ENCODE measurements at regions not wholly inside any gene's neighbourhood (a gene's known extent, or its start where the extent isn't known, plus 50 kb on each side); places are given as distances from the start of the nearest gene placed in this dataset.

DNA sequence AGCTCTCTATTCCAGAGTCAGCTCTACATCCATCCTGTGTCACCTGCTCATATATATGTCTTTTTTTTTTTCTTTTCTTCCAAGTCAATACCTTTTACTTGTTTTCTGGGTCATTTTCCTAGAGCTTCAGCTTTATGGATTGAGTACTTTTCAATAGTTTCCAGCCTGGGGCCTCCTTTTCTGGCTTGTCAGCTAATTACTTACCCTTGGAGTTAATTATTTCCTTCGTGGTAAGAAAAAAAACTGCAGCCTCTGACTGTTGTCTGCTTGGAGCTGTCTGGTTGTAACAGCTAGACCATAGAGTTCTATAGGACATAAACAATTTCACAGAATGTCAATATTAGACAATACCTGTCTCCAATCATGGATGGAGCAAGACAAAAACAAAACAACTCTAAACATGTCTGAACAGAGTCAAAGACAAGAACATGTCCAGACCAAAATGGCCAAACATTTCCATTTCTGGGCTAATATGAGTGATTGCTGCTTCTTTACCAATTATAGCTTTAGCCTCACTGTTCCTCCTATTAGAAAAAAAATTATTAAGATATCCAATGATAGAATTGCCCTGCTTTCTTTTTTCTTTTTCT is 643.1 kb downstream of the SLC4A3 start:
- no peaks in the 10 kb centered on the region for H3K4me1 ChIP-seq (ENCODE audit: insufficient read depth, low read length, poor library complexity, severe bottlenecking)
- H3K9me3 ChIP-seq (ENCODE audit: insufficient read depth, low read depth, low read length) = no peaks in the 10 kb centered on the region
- no peaks in the 10 kb centered on the region for H3K79me2 ChIP-seq (ENCODE audit: insufficient read depth, low read length)
- no peaks in the 10 kb centered on the region for H3K9me2 ChIP-seq (replicated peaks; ENCODE audit: low read depth, low read length)
- no peak overlapping the region for H3K9ac ChIP-seq (ENCODE audit: low read depth, low read length, poor library complexity, severe bottlenecking)
- H3F3A ChIP-seq (ENCODE audit: low read depth) = no peaks in the 10 kb centered on the region
- no peaks in the 10 kb centered on the region for H4K20me1 ChIP-seq (ENCODE audit: insufficient read depth, low read length, poor library complexity, severe bottlenecking)
- H3K27me3 ChIP-seq (ENCODE audit: insufficient read depth, low read length, poor library complexity, severe bottlenecking) = no peaks in the 10 kb centered on the region
- H3K36me3 ChIP-seq (ENCODE audit: insufficient read depth, low read length) = no peaks in the 10 kb centered on the region
- no peak overlapping the region for H2AFZ ChIP-seq (ENCODE audit: low read length)
- H3K4me2 ChIP-seq (ENCODE audit: low read depth, low read length, poor library complexity, severe bottlenecking) = no peak overlapping the region
- no peak overlapping the region for H3K4me3 ChIP-seq (ENCODE audit: low read length, poor library complexity, severe bottlenecking)
- TF ChIP-seq, protein P1, sequence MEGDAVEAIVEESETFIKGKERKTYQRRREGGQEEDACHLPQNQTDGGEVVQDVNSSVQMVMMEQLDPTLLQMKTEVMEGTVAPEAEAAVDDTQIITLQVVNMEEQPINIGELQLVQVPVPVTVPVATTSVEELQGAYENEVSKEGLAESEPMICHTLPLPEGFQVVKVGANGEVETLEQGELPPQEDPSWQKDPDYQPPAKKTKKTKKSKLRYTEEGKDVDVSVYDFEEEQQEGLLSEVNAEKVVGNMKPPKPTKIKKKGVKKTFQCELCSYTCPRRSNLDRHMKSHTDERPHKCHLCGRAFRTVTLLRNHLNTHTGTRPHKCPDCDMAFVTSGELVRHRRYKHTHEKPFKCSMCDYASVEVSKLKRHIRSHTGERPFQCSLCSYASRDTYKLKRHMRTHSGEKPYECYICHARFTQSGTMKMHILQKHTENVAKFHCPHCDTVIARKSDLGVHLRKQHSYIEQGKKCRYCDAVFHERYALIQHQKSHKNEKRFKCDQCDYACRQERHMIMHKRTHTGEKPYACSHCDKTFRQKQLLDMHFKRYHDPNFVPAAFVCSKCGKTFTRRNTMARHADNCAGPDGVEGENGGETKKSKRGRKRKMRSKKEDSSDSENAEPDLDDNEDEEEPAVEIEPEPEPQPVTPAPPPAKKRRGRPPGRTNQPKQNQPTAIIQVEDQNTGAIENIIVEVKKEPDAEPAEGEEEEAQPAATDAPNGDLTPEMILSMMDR (conservative IDR thresholded peaks at IDR 0.05; ENCODE audit: low read length) = no peak
- no peak for TF ChIP-seq EZH2phosphoT487 (IDR thresholded peaks at IDR 0.05; ENCODE audit: borderline replicate concordance)

DNA sequence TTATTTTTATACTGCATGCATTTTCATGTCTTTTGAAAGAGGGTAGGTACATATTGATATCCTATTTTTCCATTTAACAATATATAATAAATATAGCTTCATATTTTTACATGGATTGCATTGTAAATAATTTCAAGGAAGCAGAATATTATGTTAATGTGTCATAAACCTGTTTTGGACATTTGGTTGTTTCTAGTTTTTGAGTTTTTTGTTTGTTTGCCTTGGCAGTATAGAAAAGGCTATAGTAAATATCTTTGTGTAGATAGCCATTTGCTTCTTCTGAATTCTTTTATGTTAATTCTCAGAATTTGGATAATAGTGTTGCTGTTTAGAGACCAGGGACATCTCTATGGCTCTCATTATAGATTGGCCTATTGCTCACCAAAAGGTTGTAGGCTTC is 645.2 kb downstream of the SLC4A3 start:
- Histone ChIP-seq H3K4me1 (ENCODE audit: insufficient read depth, low read length, poor library complexity, severe bottlenecking) (no peaks in the 10 kb centered on the region), H3K9ac (ENCODE audit: low read depth, low read length, poor library complexity, severe bottlenecking) (no peak overlapping the region), H3K9me2 (replicated peaks; ENCODE audit: low read depth, low read length) (no peaks in the 10 kb centered on the region), H2AFZ (ENCODE audit: low read length) (no peak overlapping the region), H3K27me3 (ENCODE audit: insufficient read depth, low read length, poor library complexity, severe bottlenecking) (no peaks in the 10 kb centered on the region), H3F3A (ENCODE audit: low read depth) (no peaks in the 10 kb centered on the region), H3K9me3 (ENCODE audit: insufficient read depth, low read depth, low read length) (no peaks in the 10 kb centered on the region), H4K20me1 (ENCODE audit: insufficient read depth, low read length, poor library complexity, severe bottlenecking) (no peaks in the 10 kb centered on the region), H3K79me2 (ENCODE audit: insufficient read depth, low read length) (no peaks in the 10 kb centered on the region), H3K4me3 (ENCODE audit: low read length, poor library complexity, severe bottlenecking) (no peak overlapping the region), H3K4me2 (ENCODE audit: low read depth, low read length, poor library complexity, severe bottlenecking) (no peak overlapping the region), H3K36me3 (ENCODE audit: insufficient read depth, low read length) (no peaks in the 10 kb centered on the region)
- TF ChIP-seq, protein P1 (conservative IDR thresholded peaks at IDR 0.05; ENCODE audit: low read length) = no peak
- no peak for TF ChIP-seq EZH2phosphoT487 (IDR thresholded peaks at IDR 0.05; ENCODE audit: borderline replicate concordance)

GRCh38 chr2:220273082-220273481 is 645.7 kb downstream of the SLC4A3 start:
- no peaks in the 10 kb centered on the region for H3F3A ChIP-seq (ENCODE audit: low read depth)
- no peak for TF ChIP-seq EZH2phosphoT487 (IDR thresholded peaks at IDR 0.05; ENCODE audit: borderline replicate concordance)
- TF ChIP-seq, protein P1 (conservative IDR thresholded peaks at IDR 0.05; ENCODE audit: low read length) = no peak
- H3K9me2 ChIP-seq (replicated peaks; ENCODE audit: low read depth, low read length) = no peaks in the 10 kb centered on the region
- H4K20me1 ChIP-seq (ENCODE audit: insufficient read depth, low read length, poor library complexity, severe bottlenecking) = no peaks in the 10 kb centered on the region
- H3K9me3 ChIP-seq (ENCODE audit: insufficient read depth, low read depth, low read length) = no peaks in the 10 kb centered on the region
- no peak overlapping the region for H3K4me3 ChIP-seq (ENCODE audit: low read length, poor library complexity, severe bottlenecking)
- H3K36me3 ChIP-seq (ENCODE audit: insufficient read depth, low read length) = no peaks in the 10 kb centered on the region
- H2AFZ ChIP-seq (ENCODE audit: low read length) = no peak overlapping the region
- H3K27me3 ChIP-seq (ENCODE audit: insufficient read depth, low read length, poor library complexity, severe bottlenecking) = no peaks in the 10 kb centered on the region
- no peaks in the 10 kb centered on the region for H3K4me1 ChIP-seq (ENCODE audit: insufficient read depth, low read length, poor library complexity, severe bottlenecking)
- H3K79me2 ChIP-seq (ENCODE audit: insufficient read depth, low read length) = no peaks in the 10 kb centered on the region
- H3K9ac ChIP-seq (ENCODE audit: low read depth, low read length, poor library complexity, severe bottlenecking) = no peak overlapping the region
- H3K4me2 ChIP-seq (ENCODE audit: low read depth, low read length, poor library complexity, severe bottlenecking) = no peak overlapping the region

Data from Loucy (cell line).